ENCODE measurements at regions not wholly inside any gene's neighbourhood (a gene's known extent, or its start where the extent isn't known, plus 50 kb on each side); places are given as distances from the start of the nearest gene placed in this dataset.
A peak's percentile ranks its signal among the peaks of the same experiment; 100 is the strongest.

DNA sequence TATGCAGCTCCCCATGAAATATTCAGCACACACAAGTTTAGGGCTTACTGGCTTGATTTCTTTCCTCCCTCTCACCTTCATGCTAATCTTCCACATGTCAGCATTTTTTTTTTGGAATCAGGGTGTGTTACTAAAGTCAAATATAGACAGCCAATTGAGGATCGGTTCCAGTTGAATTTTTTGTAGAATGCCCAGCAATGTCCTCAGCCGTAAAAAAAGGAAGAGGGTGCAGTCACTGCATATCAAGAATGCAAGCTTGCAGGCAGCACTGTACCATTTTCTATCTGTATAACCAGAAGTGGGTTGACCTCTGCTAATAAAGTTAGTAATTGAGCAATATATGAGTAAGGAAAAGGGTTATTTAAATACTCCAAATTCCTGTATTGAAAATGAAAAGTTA is 51.4 kb upstream of the CHMP2B start:
- TF ChIP-seq, protein P1, sequence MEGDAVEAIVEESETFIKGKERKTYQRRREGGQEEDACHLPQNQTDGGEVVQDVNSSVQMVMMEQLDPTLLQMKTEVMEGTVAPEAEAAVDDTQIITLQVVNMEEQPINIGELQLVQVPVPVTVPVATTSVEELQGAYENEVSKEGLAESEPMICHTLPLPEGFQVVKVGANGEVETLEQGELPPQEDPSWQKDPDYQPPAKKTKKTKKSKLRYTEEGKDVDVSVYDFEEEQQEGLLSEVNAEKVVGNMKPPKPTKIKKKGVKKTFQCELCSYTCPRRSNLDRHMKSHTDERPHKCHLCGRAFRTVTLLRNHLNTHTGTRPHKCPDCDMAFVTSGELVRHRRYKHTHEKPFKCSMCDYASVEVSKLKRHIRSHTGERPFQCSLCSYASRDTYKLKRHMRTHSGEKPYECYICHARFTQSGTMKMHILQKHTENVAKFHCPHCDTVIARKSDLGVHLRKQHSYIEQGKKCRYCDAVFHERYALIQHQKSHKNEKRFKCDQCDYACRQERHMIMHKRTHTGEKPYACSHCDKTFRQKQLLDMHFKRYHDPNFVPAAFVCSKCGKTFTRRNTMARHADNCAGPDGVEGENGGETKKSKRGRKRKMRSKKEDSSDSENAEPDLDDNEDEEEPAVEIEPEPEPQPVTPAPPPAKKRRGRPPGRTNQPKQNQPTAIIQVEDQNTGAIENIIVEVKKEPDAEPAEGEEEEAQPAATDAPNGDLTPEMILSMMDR (IDR thresholded peaks at IDR 0.05; ENCODE audit: low read depth, low read length) = no peak
- DNase-seq (ENCODE audit: low read depth in 2 of 2) = peak in 1 of 2 donors; percentile 4
- H3K4me3 ChIP-seq (replicated peaks in 1 of 2; ENCODE audit: low read depth in 2 of 2, low read length in 2 of 2) = no peak overlapping the region

DNA sequence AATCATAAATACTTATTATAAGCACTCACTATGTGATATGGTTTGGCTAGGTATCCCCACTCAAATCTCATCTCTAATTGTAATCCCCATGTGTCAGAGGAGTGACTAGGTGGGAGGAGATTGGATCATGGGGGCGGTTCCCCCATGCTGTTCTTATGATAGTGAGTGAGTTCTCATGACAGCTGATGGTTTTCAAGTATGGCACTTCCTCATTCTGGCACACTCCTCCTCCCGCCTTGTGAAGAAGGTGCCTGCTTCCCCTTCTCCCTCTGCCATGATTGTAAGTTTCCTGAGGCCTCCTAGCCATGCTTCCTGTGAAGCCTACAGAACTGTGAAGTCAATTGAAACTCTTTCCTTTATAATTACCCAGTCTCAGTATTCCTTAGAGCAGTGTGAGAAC is 53.3 kb upstream of the CHMP2B start:
- DNase-seq (ENCODE audit: low read depth in 2 of 2) = no peak
- TF ChIP-seq, protein P1 (IDR thresholded peaks at IDR 0.05; ENCODE audit: low read depth, low read length) = no peak
- H3K4me3 ChIP-seq (replicated peaks in 1 of 2; ENCODE audit: low read depth in 2 of 2, low read length in 2 of 2) = no peak overlapping the region

DNA sequence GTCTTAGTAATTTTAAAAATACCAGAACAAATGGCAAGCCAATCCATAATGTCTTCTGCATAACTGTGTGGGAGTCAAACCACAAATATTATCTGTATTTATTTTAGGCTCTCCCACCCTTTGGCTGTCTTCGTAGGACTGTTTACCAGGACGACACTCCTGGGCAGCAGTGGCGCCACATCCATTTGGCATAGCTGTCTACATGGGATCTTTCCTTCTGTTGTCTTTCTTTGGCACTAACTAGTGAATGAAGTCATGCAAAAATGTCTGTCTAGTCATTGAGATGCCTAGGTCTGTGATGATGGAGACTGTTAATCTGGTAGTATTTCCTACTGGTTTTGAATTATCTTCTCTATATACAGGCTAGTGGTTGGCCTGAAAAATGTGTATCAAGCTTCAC is 54.0 kb upstream of the CHMP2B start:
- no peak overlapping the region for H3K4me3 ChIP-seq (replicated peaks in 1 of 2; ENCODE audit: low read depth in 2 of 2, low read length in 2 of 2)
- TF ChIP-seq, protein P1 (IDR thresholded peaks at IDR 0.05; ENCODE audit: low read depth, low read length) = no peak
- DNase-seq (ENCODE audit: low read depth in 2 of 2) = peak in 1 of 2 donors; percentile 5

DNA sequence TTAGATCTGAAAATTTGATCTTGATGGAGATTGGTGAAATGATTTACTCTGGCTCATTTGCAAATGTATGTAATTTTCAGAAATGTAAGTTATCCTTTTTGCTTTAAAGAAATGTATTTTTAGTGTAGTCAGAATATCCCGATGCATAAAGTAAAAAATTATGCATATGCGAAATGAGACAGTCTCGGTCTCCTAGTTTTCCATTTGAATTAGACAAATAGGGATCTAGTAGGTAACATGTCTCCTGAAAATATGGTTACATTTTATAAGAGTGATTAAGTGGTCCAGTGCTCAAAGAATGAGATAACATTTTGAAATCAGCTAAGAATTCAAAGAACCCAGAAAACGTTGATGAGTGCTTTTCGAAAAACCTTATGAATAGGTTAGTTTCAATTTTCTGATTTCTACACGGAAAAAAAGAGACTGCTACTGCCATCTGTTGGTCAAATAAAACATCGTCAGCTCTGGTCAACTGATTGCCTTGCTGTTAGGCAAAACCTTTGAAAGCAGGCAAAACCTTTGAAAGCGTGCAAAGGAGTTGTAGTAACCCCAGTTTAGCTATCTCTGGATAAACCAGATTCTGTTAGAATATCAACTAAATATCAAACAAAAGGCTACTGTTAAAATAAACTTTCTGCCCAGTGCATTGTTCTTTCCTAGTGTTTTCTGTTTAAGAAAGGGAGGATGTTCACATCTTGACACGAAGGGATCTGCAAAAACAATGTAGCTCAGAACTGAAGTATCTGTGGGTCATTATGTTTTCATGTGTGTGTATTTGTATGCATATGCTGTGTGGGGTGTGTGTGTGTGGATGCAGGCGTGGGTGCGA is 59.3 kb upstream of the CHMP2B start:
- DNase-seq (ENCODE audit: low read depth in 2 of 2) = peak; percentile 70 to 80
- TF ChIP-seq, protein P1 (IDR thresholded peaks at IDR 0.05; ENCODE audit: low read depth, low read length) = peak; percentile 62
- peak overlapping the region; percentile 26 to 34 for H3K4me3 ChIP-seq (replicated peaks in 1 of 2; ENCODE audit: low read depth in 2 of 2, low read length in 2 of 2)

DNA sequence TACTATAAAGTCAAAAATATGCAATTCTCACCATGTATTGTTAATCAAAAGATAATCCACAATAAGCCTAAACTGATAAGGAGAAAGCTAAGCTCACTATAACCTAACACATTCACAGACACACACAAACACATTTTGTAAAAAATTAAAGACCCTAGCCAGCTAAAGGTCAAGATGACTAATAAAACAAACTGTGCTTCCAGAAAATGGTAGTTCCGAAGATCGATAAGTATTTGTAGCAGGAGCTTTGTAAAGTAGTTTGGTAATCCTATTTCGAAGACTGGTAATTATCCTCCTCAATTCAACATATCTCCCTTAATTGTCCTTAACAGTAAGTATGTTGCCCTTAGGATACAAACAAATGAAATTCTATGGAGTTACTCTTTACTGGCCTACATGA is 62.9 kb upstream of the CHMP2B start:
- TF ChIP-seq, protein P1 (IDR thresholded peaks at IDR 0.05; ENCODE audit: low read depth, low read length) = no peak
- DNase-seq (ENCODE audit: low read depth in 2 of 2) = no peak
- no peak overlapping the region for H3K4me3 ChIP-seq (replicated peaks in 1 of 2; ENCODE audit: low read depth in 2 of 2, low read length in 2 of 2)

DNA sequence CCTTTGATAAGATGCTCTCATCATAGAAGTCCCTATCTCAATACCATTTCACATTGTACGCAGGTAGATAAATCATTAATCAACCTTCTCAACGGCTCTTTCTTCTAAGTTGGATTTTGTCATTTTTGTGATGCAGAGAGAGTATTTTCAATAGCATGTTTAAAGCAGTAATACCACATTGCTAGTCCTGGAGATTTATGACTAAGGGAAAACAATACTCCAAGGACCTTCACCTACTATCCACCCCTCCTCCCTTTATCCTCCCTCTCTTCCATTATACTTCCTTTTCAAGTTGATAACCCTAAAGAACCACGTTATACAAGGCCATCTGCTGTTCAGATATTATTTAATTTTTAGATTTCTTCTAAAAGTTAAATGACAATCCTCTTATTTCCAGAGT is 65.3 kb upstream of the CHMP2B start:
- no peak overlapping the region for H3K4me3 ChIP-seq (replicated peaks in 1 of 2; ENCODE audit: low read depth in 2 of 2, low read length in 2 of 2)
- TF ChIP-seq, protein P1 (IDR thresholded peaks at IDR 0.05; ENCODE audit: low read depth, low read length) = no peak
- DNase-seq (ENCODE audit: low read depth in 2 of 2) = no peak

Data from cardiac fibroblast (primary cell).